Kidney (tissue), 13 donors: ENCODE measurements at regions not wholly inside any gene's neighbourhood (a gene's known extent, or its start where the extent isn't known, plus 50 kb on each side); places are given as distances from the start of the nearest gene placed in this dataset.

ENCODE experiments used
- DNase-seq, 5 donors: peaks; one replicate each; pipeline ENCODE4 v3.0.0-alpha.2; 2013 to 2020
- FAIRE-seq: peaks from 2 replicates; lab custom pipeline; 2012; peaks lifted over from hg19 to GRCh38; lab: Jason Lieb, UNC
- H3K27ac ChIP-seq, 2 donors: one replicate each; pipeline ENCODE4 v1.7.0; 2013; ENCODE audit warnings: low read depth in 2 of 2, low read length in 2 of 2, inconsistent platforms in 1 of 2
- H3K27me3 ChIP-seq: one replicate; pipeline ENCODE4 v1.7.1; 2013; ENCODE audit warnings: low read length, inconsistent platforms; ENCODE audit not compliant: control insufficient read depth, insufficient read depth
- H3K36me3 ChIP-seq, 3 donors: one replicate each; pipeline versions ENCODE4 v1.7.0 to v1.7.1; 2013; ENCODE audit warnings: low read length in 3 of 3, control low read depth in 1 of 3, inconsistent platforms in 1 of 3; ENCODE audit not compliant: insufficient read depth in 3 of 3, control insufficient read depth in 2 of 3
- H3K4me1 ChIP-seq, 3 donors: one replicate each; pipeline versions ENCODE4 v1.7.0 to v1.7.1; 2013; ENCODE audit warnings: low read length in 3 of 3, inconsistent platforms in 1 of 3, low read depth in 1 of 3; ENCODE audit not compliant: control insufficient read depth in 2 of 3, insufficient read depth in 2 of 3
- H3K4me3 ChIP-seq, 3 donors: one replicate each; pipeline versions ENCODE4 v1.7.0 to v1.8.1; 2013; ENCODE audit warnings: low read length in 3 of 3, control low read depth in 1 of 3, inconsistent platforms in 1 of 3
- H3K9ac ChIP-seq, 3 donors: one replicate each; pipeline versions ENCODE4 v1.7.0 to v1.7.1; 2013; ENCODE audit warnings: low read length in 3 of 3, control low read depth in 1 of 3, inconsistent platforms in 1 of 3
- H3K9me3 ChIP-seq, 3 donors: one replicate each; pipeline versions ENCODE4 v1.7.0 to v1.7.1; 2013; ENCODE audit warnings: low read length in 3 of 3, control low read depth in 1 of 3, inconsistent platforms in 1 of 3; ENCODE audit not compliant: control insufficient read depth in 2 of 3, insufficient read depth in 1 of 3
- CTCF ChIP-seq: IDR thresholded peaks from 3 replicates; pipeline ENCODE4 v1.5.1; 2012; ENCODE audit warnings: mild to moderate bottlenecking, moderate library complexity, borderline replicate concordance; ENCODE audit not compliant: insufficient read depth; ENCODE audit errors: extremely low read depth
- intact Hi-C: fragments of 100-400 bp; cut with DNase I; formaldehyde crosslinking; loops from one replicate; pipeline ENCODE4 v1.11.1; 2022
- donor health status: control.
- donor health status: control.
- donor health status: control.
- donor health status: control.
- donor health status: control.
- donor health status: DM: yes; HTN: yes; CAD: no.
- donor health status: Normal renal cell carcinoma (clear cell type).

- no peak overlapping the region for H3K9ac ChIP-seq
- H3K27ac ChIP-seq, result no peak overlapping the region
- no peaks in the 10 kb centered on the region for H3K4me1 ChIP-seq
- DNase-seq (peak in 1 of 5 donors; percentile 36), FAIRE-seq (no peak)
- H3K4me3 ChIP-seq, result no peak overlapping the region
- intact Hi-C loops, result no loop called here
- no peaks in the 10 kb centered on the region for H3K27me3 ChIP-seq
- peaks cover 0 to 4% (median 0%) of the 10 kb centered on the region in 3 donors for H3K9me3 ChIP-seq
- no peak for TF ChIP-seq CTCF
- no peaks in the 10 kb centered on the region for H3K36me3 ChIP-seq
These were observed 939.5 kb downstream of the EPHA7 start for GRCh38 chr6:92479831-92480230.

- Histone ChIP-seq H3K9me3 (peaks cover 0 to 4% (median 0%) of the 10 kb centered on the region in 3 donors), H3K4me1 (no peaks in the 10 kb centered on the region), H3K36me3 (no peaks in the 10 kb centered on the region), H3K27me3 (no peaks in the 10 kb centered on the region), H3K27ac (no peak overlapping the region), H3K9ac (no peak overlapping the region), H3K4me3 (no peak overlapping the region)
- no peak for TF ChIP-seq CTCF
- FAIRE-seq, result no peak
- DNase-seq, result no peak
- intact Hi-C loops, result no loop called here
These were observed 946.3 kb downstream of the EPHA7 start for GRCh38 chr6:92473056-92473455.

- intact Hi-C loops, result no loop called here
- DNase-seq, result no peak
- Histone ChIP-seq H3K27me3 (no peaks in the 10 kb centered on the region), H3K4me3 (no peak overlapping the region), H3K9ac (no peak overlapping the region), H3K36me3 (no peaks in the 10 kb centered on the region), H3K4me1 (no peaks in the 10 kb centered on the region), H3K27ac (no peak overlapping the region), H3K9me3 (peaks cover 0 to 3% (median 0%) of the 10 kb centered on the region in 3 donors)
- TF ChIP-seq CTCF, result no peak
- FAIRE-seq, result no peak
These were observed 950.1 kb downstream of the EPHA7 start for GRCh38 chr6:92469186-92469828.

GRCh38 chr6:92468066-92468465, 951.3 kb downstream of the EPHA7 start:
- Histone ChIP-seq H3K4me3 (no peak overlapping the region), H3K9me3 (peaks cover 0 to 3% (median 0%) of the 10 kb centered on the region in 3 donors), H3K27me3 (no peaks in the 10 kb centered on the region), H3K36me3 (no peaks in the 10 kb centered on the region), H3K9ac (no peak overlapping the region), H3K27ac (no peak overlapping the region), H3K4me1 (no peaks in the 10 kb centered on the region)
- intact Hi-C loops, result no loop called here
- no peak for TF ChIP-seq CTCF
- DNase-seq (no peak), FAIRE-seq (no peak)
